ENCODE measurements at regions not wholly inside any gene's neighbourhood (a gene's known extent, or its start where the extent isn't known, plus 50 kb on each side); places are given as distances from the start of the nearest gene placed in this dataset.

GRCh38 chr2:59924346-59924745, 629.1 kb downstream of the BCL11A start:
- Histone ChIP-seq H3K4me3 (ENCODE audit: low read length) (no peak overlapping the region), H3K79me2 (ENCODE audit: low read length) (no peaks in the 10 kb centered on the region), H3K27me3 (ENCODE audit: low read depth, low read length) (no peaks in the 10 kb centered on the region), H2AFZ (ENCODE audit: low read depth, low read length) (no peak overlapping the region), H3K9me3 (ENCODE audit: insufficient read depth, low read length) (no peaks in the 10 kb centered on the region), H4K20me1 (ENCODE audit: insufficient read depth, low read length) (no peaks in the 10 kb centered on the region), H3K4me2 (ENCODE audit: low read length) (no peak overlapping the region), H3K36me3 (replicated peaks; ENCODE audit: low read depth, low read length) (no peaks in the 10 kb centered on the region), H3K27ac (ENCODE audit: low read length) (no peak overlapping the region), H3K9ac (ENCODE audit: low read length) (no peak overlapping the region), H3K4me1 (ENCODE audit: low read length) (no peaks in the 10 kb centered on the region)
- TF ChIP-seq EZH2phosphoT487 (IDR thresholded peaks at IDR 0.05; ENCODE audit: low read depth) = no peak
- TF ChIP-seq CTCF (IDR thresholded peaks at IDR 0.05; ENCODE audit: low read depth, low read length) = no peak

- Histone ChIP-seq H3K4me1 (ENCODE audit: low read length) (no peaks in the 10 kb centered on the region), H3K36me3 (replicated peaks; ENCODE audit: low read depth, low read length) (no peaks in the 10 kb centered on the region), H3K9ac (ENCODE audit: low read length) (no peak overlapping the region), H3K27me3 (ENCODE audit: low read depth, low read length) (no peaks in the 10 kb centered on the region), H3K27ac (ENCODE audit: low read length) (no peak overlapping the region), H3K4me2 (ENCODE audit: low read length) (no peak overlapping the region), H3K4me3 (ENCODE audit: low read length) (no peak overlapping the region), H4K20me1 (ENCODE audit: insufficient read depth, low read length) (no peaks in the 10 kb centered on the region), H3K79me2 (ENCODE audit: low read length) (no peaks in the 10 kb centered on the region), H2AFZ (ENCODE audit: low read depth, low read length) (no peak overlapping the region), H3K9me3 (ENCODE audit: insufficient read depth, low read length) (no peaks in the 10 kb centered on the region)
- TF ChIP-seq CTCF (IDR thresholded peaks at IDR 0.05; ENCODE audit: low read depth, low read length) = no peak
- no peak for TF ChIP-seq EZH2phosphoT487 (IDR thresholded peaks at IDR 0.05; ENCODE audit: low read depth)
These were observed 631.0 kb downstream of the BCL11A start for GRCh38 chr2:59922450-59922849.

DNA sequence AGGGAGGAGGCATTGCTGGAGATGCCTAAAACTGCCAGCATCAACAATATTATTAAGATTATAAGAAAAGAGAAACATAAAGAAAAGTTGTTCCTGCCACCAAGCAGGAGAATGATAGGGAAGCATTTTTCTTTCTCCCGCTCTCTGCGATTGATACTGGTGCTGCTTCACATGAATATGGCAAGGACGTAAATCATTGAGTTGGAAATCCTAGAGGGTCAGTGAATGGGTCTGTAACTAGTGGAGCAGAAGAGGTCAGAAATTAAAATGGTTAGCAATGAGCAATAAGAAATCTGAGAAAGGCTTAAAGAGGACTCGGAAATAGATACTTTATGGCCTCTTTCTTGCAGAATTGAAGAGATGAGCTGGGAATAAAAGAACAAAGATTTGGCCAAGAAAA, 631.7 kb downstream of the BCL11A start:
- no peak for TF ChIP-seq CTCF (IDR thresholded peaks at IDR 0.05; ENCODE audit: low read depth, low read length)
- no peak for TF ChIP-seq EZH2phosphoT487 (IDR thresholded peaks at IDR 0.05; ENCODE audit: low read depth)
- no peak overlapping the region for H2AFZ ChIP-seq (ENCODE audit: low read depth, low read length)
- H3K9ac ChIP-seq (ENCODE audit: low read length) = no peak overlapping the region
- H3K4me1 ChIP-seq (ENCODE audit: low read length) = no peaks in the 10 kb centered on the region
- no peaks in the 10 kb centered on the region for H3K27me3 ChIP-seq (ENCODE audit: low read depth, low read length)
- H3K27ac ChIP-seq (ENCODE audit: low read length) = no peak overlapping the region
- H4K20me1 ChIP-seq (ENCODE audit: insufficient read depth, low read length) = no peaks in the 10 kb centered on the region
- H3K4me3 ChIP-seq (ENCODE audit: low read length) = no peak overlapping the region
- no peaks in the 10 kb centered on the region for H3K36me3 ChIP-seq (replicated peaks; ENCODE audit: low read depth, low read length)
- no peaks in the 10 kb centered on the region for H3K9me3 ChIP-seq (ENCODE audit: insufficient read depth, low read length)
- H3K4me2 ChIP-seq (ENCODE audit: low read length) = no peak overlapping the region
- H3K79me2 ChIP-seq (ENCODE audit: low read length) = no peaks in the 10 kb centered on the region

DNA sequence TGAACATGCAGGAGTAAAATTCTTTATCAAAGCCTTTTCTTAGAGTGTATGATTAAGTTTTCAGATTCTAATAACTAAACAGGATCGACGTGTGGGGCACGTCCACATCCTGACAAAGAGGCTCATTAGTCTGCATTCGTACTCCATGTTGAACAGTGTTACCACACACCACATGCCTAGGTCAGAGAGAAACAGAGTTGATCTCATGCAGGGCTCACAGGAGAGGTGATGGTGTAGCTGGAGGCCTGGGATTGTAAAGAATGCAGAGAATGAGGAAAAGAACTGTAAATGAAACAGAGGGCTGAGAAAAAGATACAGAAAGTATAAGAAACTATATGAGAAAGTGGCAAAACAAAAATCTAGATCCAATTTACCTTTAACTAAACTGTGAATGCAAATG, 632.5 kb downstream of the BCL11A start:
- no peaks in the 10 kb centered on the region for H3K36me3 ChIP-seq (replicated peaks; ENCODE audit: low read depth, low read length)
- H3K27me3 ChIP-seq (ENCODE audit: low read depth, low read length) = no peaks in the 10 kb centered on the region
- H3K79me2 ChIP-seq (ENCODE audit: low read length) = no peaks in the 10 kb centered on the region
- H2AFZ ChIP-seq (ENCODE audit: low read depth, low read length) = no peak overlapping the region
- H3K4me1 ChIP-seq (ENCODE audit: low read length) = no peaks in the 10 kb centered on the region
- no peaks in the 10 kb centered on the region for H3K9me3 ChIP-seq (ENCODE audit: insufficient read depth, low read length)
- no peak overlapping the region for H3K4me2 ChIP-seq (ENCODE audit: low read length)
- TF ChIP-seq CTCF (IDR thresholded peaks at IDR 0.05; ENCODE audit: low read depth, low read length) (no peak), EZH2phosphoT487 (IDR thresholded peaks at IDR 0.05; ENCODE audit: low read depth) (no peak)
- H3K9ac ChIP-seq (ENCODE audit: low read length) = no peak overlapping the region
- no peaks in the 10 kb centered on the region for H4K20me1 ChIP-seq (ENCODE audit: insufficient read depth, low read length)
- H3K4me3 ChIP-seq (ENCODE audit: low read length) = no peak overlapping the region
- no peak overlapping the region for H3K27ac ChIP-seq (ENCODE audit: low read length)

Data from OCI-LY3 (cell line).